Activated B cell treated with CpG ODN at 0.5 μM for 24 hours (primary cell): ENCODE measurements at regions not wholly inside any gene's neighbourhood (a gene's known extent, or its start where the extent isn't known, plus 50 kb on each side); places are given as distances from the start of the nearest gene placed in this dataset.

Experiments used
- ATAC-seq: fragments of 200-7000 bp; cut with Tn5 transposase; one replicate; pipeline ENCODE4 v1.10.0; 2021; ENCODE audit warnings: low read depth, mild to moderate bottlenecking, moderate library complexity
- CTCF ChIA-PET: fragments of 350-600 bp; sonication (Branson Sonifier 250); formaldehyde crosslinking; loops from one replicate; lab custom pipeline; 2021; ENCODE audit warnings: antibody characterized with exemption; lab: Charles Lee
- POLR2A ChIA-PET: fragments of 350-600 bp; sonication (Branson Sonifier 250); formaldehyde crosslinking; loops from one replicate; lab custom pipeline; 2021; ENCODE audit warnings: antibody characterized with exemption; lab: Charles Lee
- DNase-seq: peaks from one replicate; pipeline ENCODE4 v3.0.0; 2022
- H3K27ac Mint-ChIP-seq: one replicate; pipeline ENCODE4 v1.8.0; 2020; ENCODE audit warnings: mixed read lengths
- H3K27me3 Mint-ChIP-seq: one replicate; pipeline ENCODE4 v1.8.0; 2021; ENCODE audit warnings: mixed read lengths
- H3K36me3 Mint-ChIP-seq: one replicate; pipeline ENCODE4 v1.8.0; 2021; ENCODE audit warnings: low read depth, mixed read lengths
- H3K4me1 Mint-ChIP-seq: one replicate; pipeline ENCODE4 v1.8.0; 2021; ENCODE audit warnings: mixed read lengths
- H3K4me3 Mint-ChIP-seq: one replicate; pipeline ENCODE4 v1.8.0; 2020; ENCODE audit warnings: mild to moderate bottlenecking, mixed read lengths
- H3K9me3 Mint-ChIP-seq: one replicate; pipeline ENCODE4 v1.8.0; 2020; ENCODE audit warnings: mixed read lengths
- intact Hi-C: fragments of 100-400 bp; cut with micrococcal nuclease; formaldehyde crosslinking; loops from one replicate; pipeline ENCODE4 v1.15.1; 2024
- TF ChIP-seq, protein P1 (sequence below): fragments of 200-600 bp; IDR thresholded peaks from one replicate; pipeline ENCODE4 v1.8.0; 2022; ENCODE audit warnings: antibody characterized with exemption, mild to moderate bottlenecking

DNA sequence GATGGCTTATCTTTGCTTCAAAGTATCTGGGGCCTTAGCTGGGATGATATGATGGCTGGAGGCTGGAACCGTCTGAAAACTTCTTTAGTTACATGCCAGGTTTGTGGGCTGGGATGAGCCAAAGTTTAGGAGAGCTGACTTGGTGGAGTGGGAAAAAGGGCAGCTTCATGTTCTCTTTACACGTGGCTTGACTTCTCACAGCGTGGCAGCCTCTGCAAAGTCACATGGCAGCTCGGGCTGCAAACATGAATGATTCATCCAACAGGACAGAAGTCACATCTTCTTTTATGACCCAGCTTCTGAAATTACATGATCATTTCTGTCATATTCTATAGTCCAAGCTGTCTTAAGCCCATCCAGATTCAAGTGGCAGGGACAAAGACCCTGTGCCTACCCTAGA is 176.0 kb downstream of the OLFM4 start:
- H3K4me1 Mint-ChIP-seq: no peaks in the 10 kb centered on the region
- no peak overlapping the region for H3K4me3 Mint-ChIP-seq
- intact Hi-C loops: no loop called here
- no peak overlapping the region for H3K27ac Mint-ChIP-seq
- ChIA-PET CTCF (no interaction called here), POLR2A (no interaction called here)
- no peak for ATAC-seq
- H3K36me3 Mint-ChIP-seq: no peaks in the 10 kb centered on the region
- TF ChIP-seq, protein P1, sequence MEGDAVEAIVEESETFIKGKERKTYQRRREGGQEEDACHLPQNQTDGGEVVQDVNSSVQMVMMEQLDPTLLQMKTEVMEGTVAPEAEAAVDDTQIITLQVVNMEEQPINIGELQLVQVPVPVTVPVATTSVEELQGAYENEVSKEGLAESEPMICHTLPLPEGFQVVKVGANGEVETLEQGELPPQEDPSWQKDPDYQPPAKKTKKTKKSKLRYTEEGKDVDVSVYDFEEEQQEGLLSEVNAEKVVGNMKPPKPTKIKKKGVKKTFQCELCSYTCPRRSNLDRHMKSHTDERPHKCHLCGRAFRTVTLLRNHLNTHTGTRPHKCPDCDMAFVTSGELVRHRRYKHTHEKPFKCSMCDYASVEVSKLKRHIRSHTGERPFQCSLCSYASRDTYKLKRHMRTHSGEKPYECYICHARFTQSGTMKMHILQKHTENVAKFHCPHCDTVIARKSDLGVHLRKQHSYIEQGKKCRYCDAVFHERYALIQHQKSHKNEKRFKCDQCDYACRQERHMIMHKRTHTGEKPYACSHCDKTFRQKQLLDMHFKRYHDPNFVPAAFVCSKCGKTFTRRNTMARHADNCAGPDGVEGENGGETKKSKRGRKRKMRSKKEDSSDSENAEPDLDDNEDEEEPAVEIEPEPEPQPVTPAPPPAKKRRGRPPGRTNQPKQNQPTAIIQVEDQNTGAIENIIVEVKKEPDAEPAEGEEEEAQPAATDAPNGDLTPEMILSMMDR: no peak
- peaks cover 10% of the 10 kb centered on the region for H3K27me3 Mint-ChIP-seq
- no peaks in the 10 kb centered on the region for H3K9me3 Mint-ChIP-seq
- no peak for DNase-seq

DNA sequence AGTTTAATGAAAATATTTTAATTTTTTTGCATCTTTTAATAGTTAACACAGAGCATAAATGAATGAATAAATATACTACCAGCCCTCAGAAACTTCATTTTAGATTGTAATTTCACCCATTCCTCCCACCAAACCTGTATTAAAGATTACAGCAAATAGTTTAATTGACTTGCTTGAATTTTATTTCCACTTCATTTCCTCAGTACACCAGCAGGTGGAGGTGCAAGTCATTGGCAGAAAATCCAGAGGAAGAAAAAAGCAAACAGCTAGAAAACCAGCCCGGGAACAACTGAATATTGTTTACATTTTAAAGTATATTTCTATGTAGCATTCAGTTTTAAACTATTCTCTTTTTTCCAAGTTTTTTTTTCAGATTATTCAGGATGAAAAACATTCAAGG is 177.8 kb downstream of the OLFM4 start:
- H3K27me3 Mint-ChIP-seq: peaks cover 9% of the 10 kb centered on the region
- ATAC-seq: no peak
- CTCF ChIA-PET: no interaction called here
- TF ChIP-seq, protein P1: no peak
- intact Hi-C loops: no loop called here
- H3K36me3 Mint-ChIP-seq: no peaks in the 10 kb centered on the region
- H3K27ac Mint-ChIP-seq: no peak overlapping the region
- no peak for DNase-seq
- H3K9me3 Mint-ChIP-seq: no peaks in the 10 kb centered on the region
- POLR2A ChIA-PET: no interaction called here
- no peak overlapping the region for H3K4me3 Mint-ChIP-seq
- H3K4me1 Mint-ChIP-seq: no peaks in the 10 kb centered on the region

DNA sequence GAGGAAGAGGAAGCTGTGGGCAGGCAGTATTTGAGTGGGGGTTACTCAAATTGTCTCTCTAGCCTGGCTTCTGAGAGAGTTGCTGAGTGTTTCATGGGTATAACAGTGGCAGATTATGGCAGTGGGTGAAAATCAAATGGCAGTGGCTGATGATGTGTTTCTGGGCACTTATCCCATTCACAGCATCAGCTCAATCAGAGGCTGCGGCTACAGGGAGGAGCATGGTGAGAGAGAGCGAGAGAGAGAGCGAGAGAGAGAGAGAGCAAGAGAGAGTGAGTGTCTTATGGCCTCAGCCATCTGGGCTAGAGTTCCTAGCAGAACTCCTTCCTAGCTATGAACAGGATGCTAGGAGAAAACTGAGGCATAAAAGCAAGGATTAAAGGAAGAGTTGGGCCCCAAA is 178.9 kb downstream of the OLFM4 start:
- POLR2A ChIA-PET: no interaction called here
- H3K27ac Mint-ChIP-seq: no peak overlapping the region
- peaks cover 5% of the 10 kb centered on the region for H3K27me3 Mint-ChIP-seq

DNA sequence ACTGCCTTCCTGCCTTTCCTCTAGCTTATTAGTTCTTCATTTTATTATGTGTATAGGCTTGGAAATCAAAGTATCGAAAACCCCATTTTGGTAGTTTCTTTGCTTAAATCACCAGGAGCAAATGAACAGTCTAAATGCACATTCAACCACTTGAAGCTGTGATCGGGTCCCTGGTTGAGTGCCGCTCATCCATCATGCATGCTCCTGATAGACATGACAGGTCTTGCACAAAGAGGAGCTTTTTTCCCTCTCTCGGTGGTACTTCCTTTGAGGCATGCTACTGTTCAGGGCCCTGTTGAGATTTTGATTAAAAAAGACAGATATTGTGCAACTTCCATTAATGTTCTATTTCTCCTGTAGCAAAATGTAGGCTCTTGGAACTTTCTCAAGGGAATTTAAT is 185.8 kb downstream of the OLFM4 start:
- H3K4me3 Mint-ChIP-seq: no peak overlapping the region
- CTCF ChIA-PET: no interaction called here
- H3K36me3 Mint-ChIP-seq: no peaks in the 10 kb centered on the region
- no peaks in the 10 kb centered on the region for H3K4me1 Mint-ChIP-seq
- DNase-seq (no peak), ATAC-seq (no peak)
- no peak overlapping the region for H3K27ac Mint-ChIP-seq
- no peaks in the 10 kb centered on the region for H3K9me3 Mint-ChIP-seq
- no peaks in the 10 kb centered on the region for H3K27me3 Mint-ChIP-seq
- TF ChIP-seq, protein P1: no peak
- intact Hi-C loops: no loop called here
- POLR2A ChIA-PET: no interaction called here

More for the DNA sequence above, 178.9 kb downstream of the OLFM4 start:
- no peak overlapping the region for H3K4me3 Mint-ChIP-seq
- intact Hi-C loops: no loop called here
- TF ChIP-seq, protein P1: no peak
- CTCF ChIA-PET: no interaction called here
- no peaks in the 10 kb centered on the region for H3K36me3 Mint-ChIP-seq
- H3K4me1 Mint-ChIP-seq: no peaks in the 10 kb centered on the region
- DNase-seq: no peak
- no peaks in the 10 kb centered on the region for H3K9me3 Mint-ChIP-seq
- ATAC-seq: no peak

- Mint-ChIP-seq H3K36me3 (no peaks in the 10 kb centered on the region), H3K9me3 (no peaks in the 10 kb centered on the region), H3K27me3 (no peaks in the 10 kb centered on the region), H3K27ac (no peak overlapping the region), H3K4me3 (no peak overlapping the region), H3K4me1 (no peaks in the 10 kb centered on the region)
- ATAC-seq (no peak), DNase-seq (no peak)
- POLR2A ChIA-PET: no interaction called here
- intact Hi-C loops: no loop called here
- CTCF ChIA-PET: interaction anchor here (1.1 kb wide), 1 partner anchor 34 kb away, joined by 4 read pairs; no protein-coding TSS in a partner anchor
- TF ChIP-seq, protein P1: no peak
Measured at GRCh38 chr13:53215563-53215962, 186.9 kb downstream of the OLFM4 start.
